PFSK-1 (cell line): ENCODE measurements at regions not wholly inside any gene's neighbourhood (a gene's known extent, or its start where the extent isn't known, plus 50 kb on each side); places are given as distances from the start of the nearest gene placed in this dataset.

Experiments used
- FOXP2 ChIP-seq: optimal IDR thresholded peaks from 2 replicates; pipeline ENCODE3; 2011; ENCODE audit warnings: borderline replicate concordance, control low read depth, inconsistent platforms; ENCODE audit not compliant: insufficient read depth; ENCODE audit errors: extremely low read length, extremely low read depth
- POLR2AphosphoS5 ChIP-seq: IDR thresholded peaks from 2 replicates; pipeline ENCODE4 v1.6.1; 2012; ENCODE audit warnings: low read depth, mild to moderate bottlenecking, control low read depth, low read length, moderate library complexity
- SIN3A ChIP-seq: IDR thresholded peaks from 2 replicates; pipeline ENCODE4 v1.6.1; 2012; ENCODE audit warnings: mild to moderate bottlenecking, low read length, moderate library complexity, borderline replicate concordance; ENCODE audit not compliant: insufficient read depth
- TAF1 ChIP-seq: IDR thresholded peaks from 2 replicates; pipeline ENCODE4 v1.6.1; 2012; ENCODE audit warnings: low read length, control low read depth, borderline replicate concordance; ENCODE audit not compliant: insufficient read depth
- TF ChIP-seq, protein P1 (sequence below), 2 experiments: IDR thresholded peaks; 2 replicates each; pipeline versions ENCODE4 v1.6.1 to v1.8.0; 2011 to 2012; ENCODE audit warnings: low read depth in 2 of 2, low read length in 2 of 2, control low read depth in 1 of 2, inconsistent platforms in 1 of 2, mild to moderate bottlenecking in 1 of 2, moderate library complexity in 1 of 2; ENCODE audit not compliant: insufficient read depth in 1 of 2

DNA sequence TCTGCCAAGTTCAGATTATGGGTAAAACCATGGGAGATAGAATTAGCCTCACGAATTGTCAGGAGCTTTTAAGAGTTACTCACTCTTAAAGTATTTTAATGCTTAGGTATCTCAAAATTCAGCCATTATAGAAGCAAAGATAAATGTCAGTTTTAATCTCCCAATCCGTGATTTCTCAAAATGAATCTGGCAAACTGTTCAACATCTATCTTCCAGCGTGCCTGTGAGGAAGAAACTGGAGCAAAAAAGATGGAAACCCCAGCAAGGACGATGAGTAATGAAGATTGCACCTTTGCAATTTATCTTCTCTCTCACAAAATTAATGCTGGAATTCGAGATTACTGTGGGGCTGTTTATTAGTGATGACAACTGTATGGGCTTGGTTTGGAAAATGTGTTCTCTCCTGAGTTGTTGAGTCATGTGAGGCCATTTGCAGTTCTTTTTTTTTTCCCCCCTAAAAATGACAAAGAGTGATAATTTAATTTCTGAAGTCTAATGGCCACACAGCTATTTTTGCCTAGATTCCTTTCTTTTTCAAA is 70.5 kb downstream of the PYDC2 start:
- TF ChIP-seq TAF1 (no peak), POLR2AphosphoS5 (no peak), SIN3A (no peak), FOXP2 (no peak)
- TF ChIP-seq, protein P1, sequence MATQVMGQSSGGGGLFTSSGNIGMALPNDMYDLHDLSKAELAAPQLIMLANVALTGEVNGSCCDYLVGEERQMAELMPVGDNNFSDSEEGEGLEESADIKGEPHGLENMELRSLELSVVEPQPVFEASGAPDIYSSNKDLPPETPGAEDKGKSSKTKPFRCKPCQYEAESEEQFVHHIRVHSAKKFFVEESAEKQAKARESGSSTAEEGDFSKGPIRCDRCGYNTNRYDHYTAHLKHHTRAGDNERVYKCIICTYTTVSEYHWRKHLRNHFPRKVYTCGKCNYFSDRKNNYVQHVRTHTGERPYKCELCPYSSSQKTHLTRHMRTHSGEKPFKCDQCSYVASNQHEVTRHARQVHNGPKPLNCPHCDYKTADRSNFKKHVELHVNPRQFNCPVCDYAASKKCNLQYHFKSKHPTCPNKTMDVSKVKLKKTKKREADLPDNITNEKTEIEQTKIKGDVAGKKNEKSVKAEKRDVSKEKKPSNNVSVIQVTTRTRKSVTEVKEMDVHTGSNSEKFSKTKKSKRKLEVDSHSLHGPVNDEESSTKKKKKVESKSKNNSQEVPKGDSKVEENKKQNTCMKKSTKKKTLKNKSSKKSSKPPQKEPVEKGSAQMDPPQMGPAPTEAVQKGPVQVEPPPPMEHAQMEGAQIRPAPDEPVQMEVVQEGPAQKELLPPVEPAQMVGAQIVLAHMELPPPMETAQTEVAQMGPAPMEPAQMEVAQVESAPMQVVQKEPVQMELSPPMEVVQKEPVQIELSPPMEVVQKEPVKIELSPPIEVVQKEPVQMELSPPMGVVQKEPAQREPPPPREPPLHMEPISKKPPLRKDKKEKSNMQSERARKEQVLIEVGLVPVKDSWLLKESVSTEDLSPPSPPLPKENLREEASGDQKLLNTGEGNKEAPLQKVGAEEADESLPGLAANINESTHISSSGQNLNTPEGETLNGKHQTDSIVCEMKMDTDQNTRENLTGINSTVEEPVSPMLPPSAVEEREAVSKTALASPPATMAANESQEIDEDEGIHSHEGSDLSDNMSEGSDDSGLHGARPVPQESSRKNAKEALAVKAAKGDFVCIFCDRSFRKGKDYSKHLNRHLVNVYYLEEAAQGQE (IDR thresholded peaks at IDR 0.05; ENCODE audit: insufficient read depth in 1 of 2, low read depth in 2 of 2, low read length in 2 of 2) = no peak
